SK-N-SH treated with all-trans-retinoic acid at 6 μM for 48 hours (cell line): ENCODE measurements at regions not wholly inside any gene's neighbourhood (a gene's known extent, or its start where the extent isn't known, plus 50 kb on each side); places are given as distances from the start of the nearest gene placed in this dataset.

Experiments
- ATAC-seq: fragments of 200-7000 bp; cut with Tn5 transposase; 3 replicates; pipeline ENCODE4 v1.9.1; 2020; ENCODE audit warnings: mild to moderate bottlenecking, moderate library complexity
- ARNTL ChIP-seq: fragments of 450-650 bp; formaldehyde crosslinking; IDR thresholded peaks from 2 replicates; pipeline ENCODE4 v1.5.0; 2020; ENCODE audit warnings: low read depth, mild to moderate bottlenecking, moderate library complexity, borderline replicate concordance
- BACH2 ChIP-seq: fragments of 250-450 bp; sonication (Bioruptor Pico); IDR thresholded peaks from 2 replicates; pipeline ENCODE4 v1.9.0; 2021; ENCODE audit warnings: mild to moderate bottlenecking, borderline replicate concordance
- CREB5 ChIP-seq: fragments of 250-450 bp; sonication (Bioruptor Pico); IDR thresholded peaks from 2 replicates; pipeline ENCODE4 v1.5.1; 2020; ENCODE audit warnings: low read depth, mild to moderate bottlenecking, moderate library complexity
- CSDC2 ChIP-seq: fragments of 250-450 bp; sonication (Bioruptor Pico); IDR thresholded peaks from 2 replicates; pipeline ENCODE4 v1.5.0; 2020; ENCODE audit warnings: mild to moderate bottlenecking, moderate library complexity
- GLIS3 ChIP-seq: fragments of 250-450 bp; sonication (Bioruptor Pico); IDR thresholded peaks from 2 replicates; pipeline ENCODE4 v1.5.0; 2020; ENCODE audit warnings: mild to moderate bottlenecking, moderate library complexity
- ISL1 ChIP-seq: fragments of 250-450 bp; sonication (Bioruptor Pico); IDR thresholded peaks from 2 replicates; pipeline ENCODE4 v2.1.2; 2022; ENCODE audit warnings: mild to moderate bottlenecking, moderate library complexity
- OSR1 ChIP-seq: fragments of 250-450 bp; sonication (Bioruptor Pico); IDR thresholded peaks from 2 replicates; pipeline ENCODE4 v1.8.0; 2022; ENCODE audit warnings: moderate library complexity, mild to moderate bottlenecking, inconsistent platforms
- PATZ1 ChIP-seq: fragments of 250-450 bp; sonication (Bioruptor Pico); IDR thresholded peaks from 2 replicates; pipeline ENCODE4 v1.8.0; 2020; ENCODE audit warnings: mild to moderate bottlenecking, moderate library complexity, borderline replicate concordance
- POU6F1 ChIP-seq: fragments of 250-450 bp; sonication (Bioruptor Pico); IDR thresholded peaks from 2 replicates; pipeline ENCODE4 v1.8.0; 2021; ENCODE audit warnings: low read depth, mild to moderate bottlenecking, moderate library complexity, borderline replicate concordance
- RARB ChIP-seq: fragments of 250-450 bp; sonication (Bioruptor Pico); IDR thresholded peaks from 2 replicates; pipeline ENCODE4 v1.8.0; 2021; ENCODE audit warnings: mild to moderate bottlenecking, moderate library complexity
- SNAI2 ChIP-seq: fragments of 250-450 bp; sonication (Bioruptor Pico); IDR thresholded peaks from 2 replicates; pipeline ENCODE4 v1.5.0; 2020; ENCODE audit warnings: mild to moderate bottlenecking, moderate library complexity
- TCF4 ChIP-seq: fragments of 250-450 bp; sonication (Bioruptor Pico); IDR thresholded peaks from 2 replicates; pipeline ENCODE4 v1.8.0; 2021; ENCODE audit warnings: mild to moderate bottlenecking, moderate library complexity, borderline replicate concordance
- TOX ChIP-seq: fragments of 250-450 bp; sonication (Bioruptor Pico); IDR thresholded peaks from 2 replicates; pipeline ENCODE4 v1.8.0; 2021; ENCODE audit warnings: mild to moderate bottlenecking, moderate library complexity, borderline replicate concordance
- ZC3H10 ChIP-seq: fragments of 250-450 bp; sonication (Bioruptor Pico); IDR thresholded peaks from 2 replicates; pipeline ENCODE4 v1.5.1; 2021; ENCODE audit warnings: mild to moderate bottlenecking, moderate library complexity
- ZFP3 ChIP-seq: fragments of 250-450 bp; sonication (Bioruptor Pico); IDR thresholded peaks from 2 replicates; pipeline ENCODE4 v1.5.0; 2020; ENCODE audit warnings: mild to moderate bottlenecking, moderate library complexity
- ZFP30 ChIP-seq: fragments of 450-650 bp; formaldehyde crosslinking; IDR thresholded peaks from 2 replicates; pipeline ENCODE4 v1.5.0; 2022; ENCODE audit warnings: mild to moderate bottlenecking, moderate library complexity
- ZNF565 ChIP-seq: fragments of 450-650 bp; formaldehyde crosslinking; conservative IDR thresholded peaks from 2 replicates; pipeline ENCODE4 v1.5.0; 2020; ENCODE audit warnings: low read depth, mild to moderate bottlenecking, moderate library complexity
- ZNF70 ChIP-seq: fragments of 450-650 bp; formaldehyde crosslinking; IDR thresholded peaks from 2 replicates; pipeline ENCODE4 v1.5.0; 2020; ENCODE audit warnings: mild to moderate bottlenecking, moderate library complexity
- ZNF8 ChIP-seq: fragments of 450-650 bp; formaldehyde crosslinking; IDR thresholded peaks from 2 replicates; pipeline ENCODE4 v1.5.0; 2020; ENCODE audit warnings: mild to moderate bottlenecking, moderate library complexity
- TF ChIP-seq, protein P1 (sequence below): fragments of 250-450 bp; sonication (Bioruptor Pico); IDR thresholded peaks from 2 replicates; pipeline ENCODE4 v1.5.0; 2020; ENCODE audit warnings: mild to moderate bottlenecking, moderate library complexity
- TF ChIP-seq, protein P2 (sequence below): fragments of 250-450 bp; sonication (Bioruptor Pico); IDR thresholded peaks from 2 replicates; pipeline ENCODE4 v1.5.1; 2021; ENCODE audit warnings: mild to moderate bottlenecking, moderate library complexity

DNA sequence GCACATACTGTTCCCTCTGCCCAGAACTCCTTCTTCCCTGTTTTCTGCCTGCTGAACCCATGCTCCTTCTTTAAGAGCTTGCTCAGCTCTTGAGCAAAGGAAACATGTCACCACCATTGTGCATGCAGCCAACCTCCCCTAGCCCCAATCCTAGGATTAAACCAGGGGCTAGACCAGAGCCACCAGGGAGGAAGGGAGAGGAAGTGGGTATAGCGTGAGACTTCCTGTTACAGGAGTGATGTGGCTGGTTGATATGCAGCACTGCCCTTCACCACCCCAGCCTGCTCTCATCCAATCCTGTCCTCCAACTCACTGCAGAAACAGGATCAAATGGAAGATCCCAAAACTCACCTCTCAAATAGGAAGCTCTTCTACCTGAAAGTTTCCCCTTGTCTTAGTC, 67.1 kb upstream of the CDH5 start:
- no peak for ATAC-seq
- TF ChIP-seq SNAI2 (CRISPR knock-in tag) = no peak
- TF ChIP-seq, all 23 proteins: peak for 0

GRCh38 chr16:66298571-66299120, 67.8 kb upstream of the CDH5 start:
- ATAC-seq = no peak
- TF ChIP-seq ZC3H10 (no peak), CSDC2 (CRISPR knock-in tag) (no peak), ZFP30 (CRISPR knock-in tag) (no peak), ZNF565 (CRISPR knock-in tag) (no peak), ISL1 (CRISPR knock-in tag) (no peak), TOX (no peak), BACH2 (CRISPR knock-in tag) (no peak), GLIS3 (CRISPR knock-in tag) (no peak), SNAI2 (CRISPR knock-in tag) (no peak), OSR1 (CRISPR knock-in tag) (no peak)

GRCh38 chr16:66298006-66298405, 68.5 kb upstream of the CDH5 start:
- TF ChIP-seq CREB5 (CRISPR knock-in tag) (no peak), ZC3H10 (no peak), RARB (no peak), ARNTL (CRISPR knock-in tag) (no peak), PATZ1 (CRISPR knock-in tag) (no peak), ZFP3 (CRISPR knock-in tag) (no peak), TCF4 (CRISPR knock-in tag) (no peak), ZNF70 (CRISPR knock-in tag) (no peak), TOX (no peak), GLIS3 (CRISPR knock-in tag) (no peak), ZNF565 (CRISPR knock-in tag) (no peak), SNAI2 (CRISPR knock-in tag) (no peak), ZNF8 (CRISPR knock-in tag) (no peak), ZFP30 (CRISPR knock-in tag) (no peak), ISL1 (CRISPR knock-in tag) (no peak), POU6F1 (CRISPR knock-in tag) (no peak)
- TF ChIP-seq, protein P1, sequence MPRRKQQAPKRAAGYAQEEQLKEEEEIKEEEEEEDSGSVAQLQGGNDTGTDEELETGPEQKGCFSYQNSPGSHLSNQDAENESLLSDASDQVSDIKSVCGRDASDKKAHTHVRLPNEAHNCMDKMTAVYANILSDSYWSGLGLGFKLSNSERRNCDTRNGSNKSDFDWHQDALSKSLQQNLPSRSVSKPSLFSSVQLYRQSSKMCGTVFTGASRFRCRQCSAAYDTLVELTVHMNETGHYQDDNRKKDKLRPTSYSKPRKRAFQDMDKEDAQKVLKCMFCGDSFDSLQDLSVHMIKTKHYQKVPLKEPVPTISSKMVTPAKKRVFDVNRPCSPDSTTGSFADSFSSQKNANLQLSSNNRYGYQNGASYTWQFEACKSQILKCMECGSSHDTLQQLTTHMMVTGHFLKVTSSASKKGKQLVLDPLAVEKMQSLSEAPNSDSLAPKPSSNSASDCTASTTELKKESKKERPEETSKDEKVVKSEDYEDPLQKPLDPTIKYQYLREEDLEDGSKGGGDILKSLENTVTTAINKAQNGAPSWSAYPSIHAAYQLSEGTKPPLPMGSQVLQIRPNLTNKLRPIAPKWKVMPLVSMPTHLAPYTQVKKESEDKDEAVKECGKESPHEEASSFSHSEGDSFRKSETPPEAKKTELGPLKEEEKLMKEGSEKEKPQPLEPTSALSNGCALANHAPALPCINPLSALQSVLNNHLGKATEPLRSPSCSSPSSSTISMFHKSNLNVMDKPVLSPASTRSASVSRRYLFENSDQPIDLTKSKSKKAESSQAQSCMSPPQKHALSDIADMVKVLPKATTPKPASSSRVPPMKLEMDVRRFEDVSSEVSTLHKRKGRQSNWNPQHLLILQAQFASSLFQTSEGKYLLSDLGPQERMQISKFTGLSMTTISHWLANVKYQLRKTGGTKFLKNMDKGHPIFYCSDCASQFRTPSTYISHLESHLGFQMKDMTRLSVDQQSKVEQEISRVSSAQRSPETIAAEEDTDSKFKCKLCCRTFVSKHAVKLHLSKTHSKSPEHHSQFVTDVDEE (CRISPR knock-in tag) = no peak
- TF ChIP-seq, protein P2, sequence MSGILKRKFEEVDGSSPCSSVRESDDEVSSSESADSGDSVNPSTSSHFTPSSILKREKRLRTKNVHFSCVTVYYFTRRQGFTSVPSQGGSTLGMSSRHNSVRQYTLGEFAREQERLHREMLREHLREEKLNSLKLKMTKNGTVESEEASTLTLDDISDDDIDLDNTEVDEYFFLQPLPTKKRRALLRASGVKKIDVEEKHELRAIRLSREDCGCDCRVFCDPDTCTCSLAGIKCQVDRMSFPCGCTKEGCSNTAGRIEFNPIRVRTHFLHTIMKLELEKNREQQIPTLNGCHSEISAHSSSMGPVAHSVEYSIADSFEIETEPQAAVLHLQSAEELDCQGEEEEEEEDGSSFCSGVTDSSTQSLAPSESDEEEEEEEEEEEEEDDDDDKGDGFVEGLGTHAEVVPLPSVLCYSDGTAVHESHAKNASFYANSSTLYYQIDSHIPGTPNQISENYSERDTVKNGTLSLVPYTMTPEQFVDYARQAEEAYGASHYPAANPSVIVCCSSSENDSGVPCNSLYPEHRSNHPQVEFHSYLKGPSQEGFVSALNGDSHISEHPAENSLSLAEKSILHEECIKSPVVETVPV (CRISPR knock-in tag) = no peak
- ATAC-seq = no peak
